ENCODE measurements at regions not wholly inside any gene's neighbourhood (a gene's known extent, or its start where the extent isn't known, plus 50 kb on each side); places are given as distances from the start of the nearest gene placed in this dataset.
"Not testable (repeated sequence)": the region's sequence is repeated elsewhere in the genome, so short reads cannot be mapped to it uniquely, and the experiment has no call there.

DNA sequence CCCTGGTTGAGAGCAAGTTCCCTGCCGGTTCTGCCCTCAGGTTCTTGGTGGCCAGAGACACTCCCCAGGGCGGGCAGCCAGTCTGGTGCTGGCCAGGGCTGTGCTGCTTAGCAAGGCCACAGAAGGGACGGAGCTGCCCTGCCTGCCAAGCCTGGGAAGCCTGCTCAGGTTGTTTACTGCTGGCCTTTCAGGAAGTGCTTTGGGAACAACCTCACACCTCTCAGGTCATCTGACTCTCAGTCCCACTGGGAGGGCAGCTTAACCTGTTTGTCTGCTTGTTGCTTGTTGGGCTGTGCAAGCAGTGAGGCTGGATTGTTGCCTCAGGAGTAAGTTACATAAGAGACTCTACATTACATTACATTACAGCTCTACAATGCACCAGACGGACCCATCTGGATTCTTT lies 75.8 kb upstream of the AFDN start:
- TF ChIP-seq POLR2AphosphoS5 (IDR thresholded peaks at IDR 0.05) (peak in 1 of 3 donors; percentile 33), POLR2A (IDR thresholded peaks at IDR 0.05) (no peak)
- H3K9me3 ChIP-seq: no peaks in the 10 kb centered on the region
- 59 to 81% (median 67%) methylated on average over 4 of the region's 4 CpGs for WGBS, 5 donors
- no peak overlapping the region for H3K4me3 ChIP-seq
- intact Hi-C loops (cut with DNase I; ENCODE audit: low total_unique reads): no loop called here
- H3K27me3 ChIP-seq (replicated peaks in 1 of 7): peaks cover 0 to 3% (median 0%) of the 10 kb centered on the region in 7 donors
- peaks cover 0 to 13% (median 6%) of the 10 kb centered on the region in 6 donors for H3K4me1 ChIP-seq
- H3K27ac ChIP-seq: no peak overlapping the region
- DNase-seq: peak; percentile 74
- H3K36me3 ChIP-seq: no peaks in the 10 kb centered on the region

DNA sequence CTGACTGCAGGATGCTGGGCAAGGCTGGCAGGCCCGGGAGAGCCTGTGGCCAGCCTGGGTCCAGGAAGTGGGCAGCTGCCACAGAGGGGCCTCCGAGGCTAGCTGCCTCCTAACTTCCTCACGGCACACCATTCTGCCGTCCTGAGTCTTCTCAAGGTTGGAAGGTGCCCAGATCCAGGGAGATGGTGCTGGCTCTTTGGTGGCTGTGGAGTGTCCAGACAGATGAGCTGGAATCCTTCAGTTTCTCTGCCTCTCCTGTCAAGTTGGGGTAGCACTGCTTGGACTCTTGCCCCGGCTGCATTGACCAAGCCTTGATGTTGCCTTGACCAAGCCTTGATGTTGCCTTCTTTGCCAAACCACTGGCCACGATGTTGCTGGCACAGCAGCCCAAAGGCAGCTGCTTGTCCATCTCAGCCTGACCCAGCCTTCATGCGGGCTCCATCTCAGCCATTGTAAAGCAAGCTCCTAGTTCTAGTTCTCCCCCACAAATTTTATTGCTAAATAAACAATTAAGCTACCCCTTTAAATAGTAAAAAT lies 75.1 kb upstream of the AFDN start:
- TF ChIP-seq POLR2A (IDR thresholded peaks at IDR 0.05) (no peak), POLR2AphosphoS5 (IDR thresholded peaks at IDR 0.05) (no peak)
- TF ChIP-seq, protein P1, sequence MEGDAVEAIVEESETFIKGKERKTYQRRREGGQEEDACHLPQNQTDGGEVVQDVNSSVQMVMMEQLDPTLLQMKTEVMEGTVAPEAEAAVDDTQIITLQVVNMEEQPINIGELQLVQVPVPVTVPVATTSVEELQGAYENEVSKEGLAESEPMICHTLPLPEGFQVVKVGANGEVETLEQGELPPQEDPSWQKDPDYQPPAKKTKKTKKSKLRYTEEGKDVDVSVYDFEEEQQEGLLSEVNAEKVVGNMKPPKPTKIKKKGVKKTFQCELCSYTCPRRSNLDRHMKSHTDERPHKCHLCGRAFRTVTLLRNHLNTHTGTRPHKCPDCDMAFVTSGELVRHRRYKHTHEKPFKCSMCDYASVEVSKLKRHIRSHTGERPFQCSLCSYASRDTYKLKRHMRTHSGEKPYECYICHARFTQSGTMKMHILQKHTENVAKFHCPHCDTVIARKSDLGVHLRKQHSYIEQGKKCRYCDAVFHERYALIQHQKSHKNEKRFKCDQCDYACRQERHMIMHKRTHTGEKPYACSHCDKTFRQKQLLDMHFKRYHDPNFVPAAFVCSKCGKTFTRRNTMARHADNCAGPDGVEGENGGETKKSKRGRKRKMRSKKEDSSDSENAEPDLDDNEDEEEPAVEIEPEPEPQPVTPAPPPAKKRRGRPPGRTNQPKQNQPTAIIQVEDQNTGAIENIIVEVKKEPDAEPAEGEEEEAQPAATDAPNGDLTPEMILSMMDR (IDR thresholded peaks at IDR 0.05 in 8 of 11, conservative IDR thresholded peaks at IDR 0.05 in 3 of 11): no peak
- Histone ChIP-seq H3K27me3 (replicated peaks in 1 of 7) (no peaks in the 10 kb centered on the region), H3K4me1 (peaks cover 0 to 12% (median 5%) of the 10 kb centered on the region in 6 donors), H3K4me3 (no peak overlapping the region), H3K27ac (no peak overlapping the region), H3K9me3 (no peaks in the 10 kb centered on the region), H3K36me3 (no peaks in the 10 kb centered on the region)
- 44 to 54% (median 49%) methylated on average over 7 of the region's 7 CpGs for WGBS, 5 donors
- intact Hi-C loops (cut with DNase I; ENCODE audit: low total_unique reads): no loop called here
- peak; percentile 51 for DNase-seq

DNA sequence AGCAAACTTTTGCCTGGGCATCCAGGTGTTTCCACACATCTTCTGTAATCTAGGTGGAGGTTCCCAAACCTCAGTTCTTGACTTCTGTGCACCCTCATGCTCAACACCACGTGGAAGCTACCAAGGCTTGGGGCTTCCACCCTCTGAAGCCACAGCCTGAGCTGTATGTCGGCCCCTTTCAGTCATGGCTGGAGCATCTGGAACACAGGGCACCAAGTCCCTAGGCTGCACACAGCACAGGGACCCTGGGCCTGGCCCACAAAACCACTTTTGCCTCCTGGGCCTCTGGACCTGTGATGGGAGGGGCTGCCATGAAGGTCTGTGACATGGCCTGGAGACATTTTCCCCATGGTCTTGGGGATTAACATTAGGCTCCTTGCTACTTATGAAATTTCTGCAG lies 73.4 kb upstream of the AFDN start:
- 47 to 86% (median 83%) methylated on average over 2 of the region's 2 CpGs for WGBS, 5 donors
- H3K27ac ChIP-seq, H3K36me3 ChIP-seq: not testable (repeated sequence)

DNA sequence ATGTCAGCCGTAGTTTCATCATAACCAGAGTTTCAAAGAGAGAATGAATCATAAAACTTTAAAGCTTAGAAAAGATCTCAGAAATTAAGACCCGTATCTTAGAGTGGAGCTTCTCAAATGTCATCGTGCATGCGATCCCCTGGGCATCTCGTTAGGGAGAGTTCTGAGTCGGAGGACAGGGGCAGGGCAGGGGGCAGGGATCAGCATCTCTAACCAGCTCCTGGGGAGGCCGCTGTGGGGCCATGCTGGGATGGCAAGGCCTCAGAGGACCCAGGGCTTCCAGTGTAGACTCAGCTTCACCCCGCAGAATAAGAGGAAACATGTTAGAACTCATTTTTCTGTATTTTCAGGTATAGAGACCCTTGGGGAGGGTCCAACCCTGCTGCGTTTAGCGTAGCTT lies 72.0 kb upstream of the AFDN start:
- no peak overlapping the region for H3K27ac ChIP-seq
- peak; percentile 50 for DNase-seq
- H3K4me3 ChIP-seq: no peak overlapping the region
- no peaks in the 10 kb centered on the region for H3K9me3 ChIP-seq
- no peaks in the 10 kb centered on the region for H3K27me3 ChIP-seq (replicated peaks in 1 of 7)
- WGBS, 5 donors: 87 to 97% (median 95%) methylated on average over 10 of the region's 10 CpGs
- peaks cover 0 to 6% (median 0%) of the 10 kb centered on the region in 6 donors for H3K4me1 ChIP-seq
- intact Hi-C loops (cut with DNase I; ENCODE audit: low total_unique reads): no loop called here
- no peaks in the 10 kb centered on the region for H3K36me3 ChIP-seq
- TF ChIP-seq, protein P1 (IDR thresholded peaks at IDR 0.05 in 8 of 11, conservative IDR thresholded peaks at IDR 0.05 in 3 of 11): no peak

More for the DNA sequence above, 73.4 kb upstream of the AFDN start:
- H3K27me3 ChIP-seq (replicated peaks in 1 of 7); intact Hi-C loops (cut with DNase I; ENCODE audit: low total_unique reads); H3K4me3 ChIP-seq; H3K9me3 ChIP-seq: not testable (repeated sequence)
- peaks cover 0 to 11% (median 2%) of the 10 kb centered on the region in 6 donors for H3K4me1 ChIP-seq
- DNase-seq: peak; percentile 57

DNA sequence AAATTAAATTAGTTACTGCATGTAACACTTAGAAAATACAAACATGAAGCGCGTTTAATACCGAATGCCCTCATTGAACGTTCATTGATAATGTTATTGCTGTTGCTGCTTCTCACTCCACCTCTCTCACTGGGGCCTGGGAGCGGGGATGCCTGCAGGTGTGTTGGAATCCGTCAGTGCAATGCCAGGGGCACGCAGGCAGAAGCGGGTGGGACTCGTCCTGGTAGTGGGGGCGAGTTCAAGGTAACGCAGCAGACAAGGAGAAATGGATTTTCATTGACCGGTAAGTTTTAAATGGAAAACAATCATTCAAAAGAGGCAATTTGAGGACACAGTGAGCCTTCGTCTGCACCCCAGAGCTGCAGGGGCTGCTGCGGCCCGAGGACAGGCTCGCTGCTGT lies 71.2 kb upstream of the AFDN start:
- WGBS, 5 donors: 90 to 93% (median 92%) methylated on average over 16 of the region's 16 CpGs
- TF ChIP-seq, protein P1 (IDR thresholded peaks at IDR 0.05 in 8 of 11, conservative IDR thresholded peaks at IDR 0.05 in 3 of 11): no peak
- no peak for TF ChIP-seq POLR2AphosphoS5 (IDR thresholded peaks at IDR 0.05)
- TF ChIP-seq POLR2A (IDR thresholded peaks at IDR 0.05): no peak
- H3K4me1 ChIP-seq: peaks cover 0 to 13% (median 3%) of the 10 kb centered on the region in 6 donors
- no peak overlapping the region for H3K4me3 ChIP-seq
- H3K36me3 ChIP-seq: no peaks in the 10 kb centered on the region
- intact Hi-C loops (cut with DNase I; ENCODE audit: low total_unique reads): no loop called here
- H3K9me3 ChIP-seq: no peaks in the 10 kb centered on the region
- peak; percentile 67 for DNase-seq
- no peaks in the 10 kb centered on the region for H3K27me3 ChIP-seq (replicated peaks in 1 of 7)
- H3K27ac ChIP-seq: no peak overlapping the region
